ENCODE measurements at regions not wholly inside any gene's neighbourhood (a gene's known extent, or its start where the extent isn't known, plus 50 kb on each side); places are given as distances from the start of the nearest gene placed in this dataset.
A peak's percentile ranks its signal among the peaks of the same experiment; 100 is the strongest.
"Not testable (repeated sequence)": the region's sequence is repeated elsewhere in the genome, so short reads cannot be mapped to it uniquely, and the experiment has no call there.

DNA sequence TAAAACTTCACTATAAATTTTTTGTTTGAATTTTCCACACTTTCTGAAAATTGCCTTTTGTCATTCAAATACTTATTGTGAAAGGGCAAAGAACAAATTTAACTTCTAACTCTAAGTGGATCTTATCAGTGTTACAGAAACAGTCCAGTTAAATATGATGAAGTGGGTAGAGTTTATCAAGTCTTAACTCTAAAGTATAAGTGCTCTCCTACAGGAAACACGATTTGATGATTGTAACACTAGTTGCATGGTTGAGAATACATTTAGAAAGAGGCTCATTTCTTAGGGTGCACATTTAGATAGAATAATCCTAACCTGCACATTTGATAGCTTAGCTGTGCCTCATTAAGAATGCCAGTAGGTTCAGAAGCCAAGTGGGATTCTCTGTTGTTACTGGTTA, 838.3 kb upstream of the ATXN7L3B start:
- H2AFZ ChIP-seq (ENCODE audit: low read depth, low read length): no peak overlapping the region
- H3K4me3 ChIP-seq (ENCODE audit: low read length): no peak overlapping the region
- H3K4me2 ChIP-seq (ENCODE audit: low read length): no peak overlapping the region
- no peaks in the 10 kb centered on the region for H3K79me2 ChIP-seq (replicated peaks; ENCODE audit: insufficient read depth, low read length)
- H3K36me3 ChIP-seq (ENCODE audit: insufficient read depth, low read length): no peaks in the 10 kb centered on the region
- no peak for TF ChIP-seq MXI1 (conservative IDR thresholded peaks at IDR 0.05; ENCODE audit: poor library complexity, severe bottlenecking)
- no peak for TF ChIP-seq REST (IDR thresholded peaks at IDR 0.05; ENCODE audit: borderline replicate concordance)
- TF ChIP-seq SMC3 (conservative IDR thresholded peaks at IDR 0.05; ENCODE audit: poor library complexity): no peak
- TF ChIP-seq TAF1 (IDR thresholded peaks at IDR 0.05; ENCODE audit: low read depth): no peak
- no peak for TF ChIP-seq EP300 (conservative IDR thresholded peaks at IDR 0.05; ENCODE audit: poor library complexity, severe bottlenecking)
- no peak for TF ChIP-seq EZH2 (IDR thresholded peaks at IDR 0.05; ENCODE audit: borderline replicate concordance, insufficient read depth, low read length, poor library complexity, severe bottlenecking)
- TF ChIP-seq CTCF (IDR thresholded peaks at IDR 0.05; ENCODE audit: poor library complexity, severe bottlenecking): no peak
- TF ChIP-seq POLR2AphosphoS5 (IDR thresholded peaks at IDR 0.05): no peak
- no peak for TF ChIP-seq RAD21 (conservative IDR thresholded peaks at IDR 0.05)
- H3K27ac ChIP-seq (ENCODE audit: low read length): no peak overlapping the region
- no peak overlapping the region for H3K9ac ChIP-seq (ENCODE audit: low read length)
- H3F3A ChIP-seq (ENCODE audit: insufficient read depth, low read length, poor library complexity, severe bottlenecking): no peaks in the 10 kb centered on the region
- no peaks in the 10 kb centered on the region for H3K27me3 ChIP-seq (ENCODE audit: insufficient read depth, low read depth, low read length)
- H4K20me1 ChIP-seq (ENCODE audit: insufficient read depth): no peaks in the 10 kb centered on the region
- no peaks in the 10 kb centered on the region for H3K9me3 ChIP-seq (ENCODE audit: low read length)
- no peaks in the 10 kb centered on the region for H3K9me2 ChIP-seq (ENCODE audit: insufficient read depth, low read length)

GRCh38 chr12:73714655-73715054, 823.0 kb upstream of the ATXN7L3B start:
- H3K9me2 ChIP-seq (ENCODE audit: insufficient read depth, low read length): no peaks in the 10 kb centered on the region
- no peaks in the 10 kb centered on the region for H3K36me3 ChIP-seq (ENCODE audit: insufficient read depth, low read length)
- no peak overlapping the region for H3K9ac ChIP-seq (ENCODE audit: low read length)
- H3K79me2 ChIP-seq (replicated peaks; ENCODE audit: insufficient read depth, low read length): no peaks in the 10 kb centered on the region
- no peaks in the 10 kb centered on the region for H3K27me3 ChIP-seq (ENCODE audit: insufficient read depth, low read depth, low read length)
- peak overlapping the region; percentile 31 for H3K27ac ChIP-seq (ENCODE audit: low read length)
- no peak overlapping the region for H2AFZ ChIP-seq (ENCODE audit: low read depth, low read length)
- H4K20me1 ChIP-seq (ENCODE audit: insufficient read depth): no peaks in the 10 kb centered on the region
- no peak overlapping the region for H3K4me2 ChIP-seq (ENCODE audit: low read length)
- no peaks in the 10 kb centered on the region for H3F3A ChIP-seq (ENCODE audit: insufficient read depth, low read length, poor library complexity, severe bottlenecking)
- H3K9me3 ChIP-seq (ENCODE audit: low read length): no peaks in the 10 kb centered on the region
- no peak overlapping the region for H3K4me3 ChIP-seq (ENCODE audit: low read length)
- no peak for TF ChIP-seq MXI1 (conservative IDR thresholded peaks at IDR 0.05; ENCODE audit: poor library complexity, severe bottlenecking)
- TF ChIP-seq CTCF (IDR thresholded peaks at IDR 0.05; ENCODE audit: poor library complexity, severe bottlenecking): no peak
- TF ChIP-seq SMC3 (conservative IDR thresholded peaks at IDR 0.05; ENCODE audit: poor library complexity): no peak
- TF ChIP-seq TAF1 (IDR thresholded peaks at IDR 0.05; ENCODE audit: low read depth): no peak
- TF ChIP-seq POLR2AphosphoS5 (IDR thresholded peaks at IDR 0.05): peak; percentile 55
- TF ChIP-seq EZH2 (IDR thresholded peaks at IDR 0.05; ENCODE audit: borderline replicate concordance, insufficient read depth, low read length, poor library complexity, severe bottlenecking): no peak
- no peak for TF ChIP-seq EP300 (conservative IDR thresholded peaks at IDR 0.05; ENCODE audit: poor library complexity, severe bottlenecking)

- peak overlapping the region; percentile 12 for H3K27ac ChIP-seq (ENCODE audit: low read length)
- H3K4me2 ChIP-seq (ENCODE audit: low read length); H3K79me2 ChIP-seq (replicated peaks; ENCODE audit: insufficient read depth, low read length); H3K9me2 ChIP-seq (ENCODE audit: insufficient read depth, low read length); H3K27me3 ChIP-seq (ENCODE audit: insufficient read depth, low read depth, low read length); H2AFZ ChIP-seq (ENCODE audit: low read depth, low read length); H3F3A ChIP-seq (ENCODE audit: insufficient read depth, low read length, poor library complexity, severe bottlenecking); H3K36me3 ChIP-seq (ENCODE audit: insufficient read depth, low read length); H3K4me3 ChIP-seq (ENCODE audit: low read length); H3K9me3 ChIP-seq (ENCODE audit: low read length); H4K20me1 ChIP-seq (ENCODE audit: insufficient read depth); H3K9ac ChIP-seq (ENCODE audit: low read length): not testable (repeated sequence)
Observed at GRCh38 chr12:73716143-73716542, 821.5 kb upstream of the ATXN7L3B start.

Data from neural cell (in vitro differentiated cells).